Common myeloid progenitor, CD34-positive (primary cell): ENCODE measurements at regions not wholly inside any gene's neighbourhood (a gene's known extent, or its start where the extent isn't known, plus 50 kb on each side); places are given as distances from the start of the nearest gene placed in this dataset.

Experiments used
- CTCF ChIA-PET: fragments of 350-600 bp; sonication (Branson Sonifier 250); formaldehyde crosslinking; loops from one replicate; lab custom pipeline; 2021; ENCODE audit warnings: antibody characterized with exemption; lab: Charles Lee
- POLR2A ChIA-PET: fragments of 350-600 bp; sonication (Branson Sonifier 250); formaldehyde crosslinking; loops from one replicate; lab custom pipeline; 2021; ENCODE audit warnings: antibody characterized with exemption; lab: Charles Lee
- DNase-seq, 3 donors: peaks; one replicate each; pipeline versions ENCODE4 v3.0.0 to v3.0.0-alpha.2; 2013
- H3K27ac ChIP-seq, 2 experiments: 1 replicate in 1 of 2; 2 replicates in 1 of 2; pipeline ENCODE4 v1.7.0; 2013; ENCODE audit warnings: inconsistent platforms in 2 of 2, low read length in 2 of 2, mild to moderate bottlenecking in 2 of 2, low read depth in 1 of 2, moderate library complexity in 1 of 2; ENCODE audit not compliant: severe bottlenecking in 2 of 2, insufficient read depth in 1 of 2, poor library complexity in 1 of 2
- H3K27me3 ChIP-seq, 5 experiments: replicated peaks in 2 of 5; 1 replicate in 3 of 5; 2 replicates in 2 of 5; pipeline versions ENCODE4 v1.6.1 to v1.7.0; 2013; ENCODE audit warnings: low read length in 4 of 5, mild to moderate bottlenecking in 2 of 5, moderate library complexity in 2 of 5, inconsistent platforms in 1 of 5; ENCODE audit not compliant: insufficient read depth in 5 of 5, control insufficient read depth in 4 of 5
- H3K36me3 ChIP-seq, 4 experiments: 1 replicate in 2 of 4; 2 replicates in 2 of 4; pipeline versions ENCODE4 v1.6.1 to v1.7.0; 2013; ENCODE audit warnings: low read length in 3 of 4, control low read depth in 1 of 4, mild to moderate bottlenecking in 1 of 4; ENCODE audit not compliant: control insufficient read depth in 4 of 4, insufficient read depth in 4 of 4
- H3K4me1 ChIP-seq, 4 experiments: 1 replicate in 3 of 4; 2 replicates in 1 of 4; pipeline versions ENCODE4 v1.6.1 to v1.7.1; 2013; ENCODE audit warnings: low read length in 3 of 4, mild to moderate bottlenecking in 3 of 4, control low read depth in 1 of 4, inconsistent platforms in 1 of 4, moderate library complexity in 1 of 4; ENCODE audit not compliant: control insufficient read depth in 4 of 4, insufficient read depth in 4 of 4; ENCODE audit errors: control extremely low read depth in 1 of 4
- H3K4me3 ChIP-seq, 7 experiments: 1 replicate in 4 of 7; 2 replicates in 3 of 7; pipeline versions ENCODE4 v1.5.1 to v1.7.0; 2013; ENCODE audit warnings: mild to moderate bottlenecking in 7 of 7, low read length in 6 of 7, moderate library complexity in 6 of 7, inconsistent platforms in 2 of 7, low read depth in 2 of 7, control low read depth in 1 of 7; ENCODE audit not compliant: insufficient read depth in 4 of 7, control insufficient read depth in 1 of 7; ENCODE audit errors: extremely low read depth in 1 of 7
- H3K9me3 ChIP-seq, 5 experiments: 1 replicate in 4 of 5; 2 replicates in 1 of 5; pipeline versions ENCODE4 v1.6.1 to v1.7.1; 2013; ENCODE audit warnings: low read length in 4 of 5, mild to moderate bottlenecking in 2 of 5, inconsistent platforms in 1 of 5, low read depth in 1 of 5, moderate library complexity in 1 of 5; ENCODE audit not compliant: control insufficient read depth in 4 of 5, insufficient read depth in 2 of 5; ENCODE audit errors: control extremely low read depth in 1 of 5
- WGBS: methylation state at CpG from one replicate; pipeline ENCODE4 v1.1.5; 2013; ENCODE audit not compliant: insufficient coverage; 5-methylcytosine and 5-hydroxymethylcytosine counted together

GRCh38 chr1:87719658-87720057 is 391.0 kb downstream of the LMO4 start:
- Histone ChIP-seq H3K27me3 (no peaks in the 10 kb centered on the region), H3K4me3 (no peak overlapping the region), H3K36me3 (no peaks in the 10 kb centered on the region), H3K4me1 (peaks cover 2 to 11% (median 5%) of the 10 kb centered on the region in 4 experiments), H3K27ac (no peak overlapping the region), H3K9me3 (no peaks in the 10 kb centered on the region)
- ChIA-PET POLR2A (no interaction called here), CTCF (no interaction called here)
- DNase-seq = peak in 2 of 3 donors; percentile 35 to 51
- 17% methylated on average over 1 of the region's 3 CpGs for WGBS

GRCh38 chr1:87720561-87720960 is 391.9 kb downstream of the LMO4 start:
- H3K27ac ChIP-seq = no peak overlapping the region
- H3K4me1 ChIP-seq = peaks cover 2 to 11% (median 5%) of the 10 kb centered on the region in 4 experiments
- no peaks in the 10 kb centered on the region for H3K27me3 ChIP-seq
- ChIA-PET CTCF (no interaction called here), POLR2A (no interaction called here)
- WGBS = 100% methylated on average over 1 of the region's 2 CpGs
- no peak for DNase-seq
- H3K4me3 ChIP-seq = no peak overlapping the region
- H3K9me3 ChIP-seq = no peaks in the 10 kb centered on the region
- H3K36me3 ChIP-seq = no peaks in the 10 kb centered on the region

- Histone ChIP-seq H3K36me3 (no peaks in the 10 kb centered on the region), H3K27ac (no peak overlapping the region), H3K27me3 (no peaks in the 10 kb centered on the region), H3K4me1 (peaks cover 2 to 11% (median 5%) of the 10 kb centered on the region in 4 experiments), H3K9me3 (no peaks in the 10 kb centered on the region), H3K4me3 (no peak overlapping the region)
- DNase-seq = no peak
- ChIA-PET CTCF (no interaction called here), POLR2A (no interaction called here)
Observed at GRCh38 chr1:87723193-87723592, 394.5 kb downstream of the LMO4 start.

- Histone ChIP-seq H3K27me3 (no peaks in the 10 kb centered on the region), H3K36me3 (no peaks in the 10 kb centered on the region), H3K9me3 (no peaks in the 10 kb centered on the region), H3K4me1 (no peaks in the 10 kb centered on the region), H3K4me3 (no peak overlapping the region), H3K27ac (no peak overlapping the region)
- CTCF ChIA-PET = no interaction called here
- POLR2A ChIA-PET = no interaction called here
- no peak for DNase-seq
- no CpG with 5 or more reads among the region's 1 CpG for WGBS
Observed at GRCh38 chr1:87728169-87728568, 399.5 kb downstream of the LMO4 start.

GRCh38 chr1:87730274-87731216 is 401.9 kb downstream of the LMO4 start:
- CTCF ChIA-PET = no interaction called here
- WGBS = 100% methylated on average over 8 of the region's 9 CpGs
- H3K4me3 ChIP-seq = no peak overlapping the region
- no peaks in the 10 kb centered on the region for H3K36me3 ChIP-seq
- POLR2A ChIA-PET = no interaction called here
- no peak overlapping the region for H3K27ac ChIP-seq
- no peaks in the 10 kb centered on the region for H3K27me3 ChIP-seq
- no peak for DNase-seq
- H3K9me3 ChIP-seq = no peaks in the 10 kb centered on the region
- H3K4me1 ChIP-seq = peaks cover 0 to under 1% (median 0%) of the 10 kb centered on the region in 4 experiments

- Histone ChIP-seq H3K4me3 (no peak overlapping the region), H3K27ac (no peak overlapping the region), H3K27me3 (no peaks in the 10 kb centered on the region), H3K9me3 (no peaks in the 10 kb centered on the region), H3K36me3 (no peaks in the 10 kb centered on the region), H3K4me1 (peaks cover 0 to 4% (median 0%) of the 10 kb centered on the region in 4 experiments)
- no peak for DNase-seq
- POLR2A ChIA-PET = no interaction called here
- CTCF ChIA-PET = no interaction called here
Observed at GRCh38 chr1:87733386-87733785, 404.7 kb downstream of the LMO4 start.

GRCh38 chr1:87735750-87736149 is 407.1 kb downstream of the LMO4 start:
- ChIA-PET POLR2A (no interaction called here), CTCF (no interaction called here)
- H3K4me1 ChIP-seq = peaks cover 0 to 4% (median 0%) of the 10 kb centered on the region in 4 experiments
- no peak overlapping the region for H3K4me3 ChIP-seq
- no peaks in the 10 kb centered on the region for H3K9me3 ChIP-seq
- 100% methylated on average over 1 of the region's 1 CpG for WGBS
- no peaks in the 10 kb centered on the region for H3K36me3 ChIP-seq
- no peak overlapping the region for H3K27ac ChIP-seq
- peak in 2 of 3 donors; percentile 23 to 40 for DNase-seq
- no peaks in the 10 kb centered on the region for H3K27me3 ChIP-seq
